Osteoblast (primary cell): ENCODE measurements at regions not wholly inside any gene's neighbourhood (a gene's known extent, or its start where the extent isn't known, plus 50 kb on each side); places are given as distances from the start of the nearest gene placed in this dataset.
"Not testable (repeated sequence)": the region's sequence is repeated elsewhere in the genome, so short reads cannot be mapped to it uniquely, and the experiment has no call there.

Experiments used
- DNase-seq: peaks from one replicate; pipeline ENCODE4 v3.0.0; 2011; ENCODE audit warnings: low spot score, mixed read lengths; ENCODE audit not compliant: insufficient read length; ENCODE audit errors: missing footprints
- H2AFZ ChIP-seq: 2 replicates; pipeline ENCODE4 v1.6.0; 2011; ENCODE audit warnings: mild to moderate bottlenecking, low read length
- H3K27ac ChIP-seq: 2 replicates; pipeline ENCODE4 v1.5.1; 2011; ENCODE audit warnings: mild to moderate bottlenecking, low read depth, low read length, moderate library complexity
- H3K27me3 ChIP-seq: 2 replicates; pipeline ENCODE4 v1.6.0; 2012; ENCODE audit warnings: mild to moderate bottlenecking, control low read depth, inconsistent platforms, low read length, moderate library complexity; ENCODE audit not compliant: insufficient read depth
- H3K36me3 ChIP-seq: 2 replicates; pipeline ENCODE4 v1.5.1; 2011; ENCODE audit warnings: mild to moderate bottlenecking, low read length, control low read depth, moderate library complexity; ENCODE audit not compliant: insufficient read depth
- H3K4me1 ChIP-seq: 2 replicates; pipeline ENCODE4 v1.5.1; 2011; ENCODE audit warnings: mild to moderate bottlenecking, low read length, control low read depth, moderate library complexity; ENCODE audit not compliant: insufficient read depth
- H3K4me2 ChIP-seq: 2 replicates; pipeline ENCODE4 v1.6.0; 2011; ENCODE audit warnings: mild to moderate bottlenecking, low read length; ENCODE audit not compliant: insufficient read depth
- H3K4me3 ChIP-seq: fragments of 200-600 bp; sonication (generic); 3 replicates; pipeline ENCODE4 v1.5.1; 2012; ENCODE audit warnings: mild to moderate bottlenecking, low read length, inconsistent platforms; ENCODE audit not compliant: insufficient read depth
- H3K79me2 ChIP-seq: 2 replicates; pipeline ENCODE4 v1.6.0; 2012; ENCODE audit warnings: mild to moderate bottlenecking, low read length, control low read depth, inconsistent platforms; ENCODE audit not compliant: insufficient read depth
- H3K9me3 ChIP-seq: 2 replicates; pipeline ENCODE4 v1.5.1; 2011; ENCODE audit warnings: low read depth, low read length, control low read depth
- H4K20me1 ChIP-seq: 2 replicates; pipeline ENCODE4 v1.6.0; 2012; ENCODE audit warnings: mild to moderate bottlenecking, low read length, control low read depth; ENCODE audit not compliant: insufficient read depth
- CTCF ChIP-seq: IDR thresholded peaks from 2 replicates; pipeline ENCODE4 v1.5.1; 2011; ENCODE audit warnings: mild to moderate bottlenecking, low read depth, low read length, moderate library complexity; ENCODE audit errors: extremely low read depth

- no peaks in the 10 kb centered on the region for H3K27me3 ChIP-seq
- H3K79me2 ChIP-seq: no peaks in the 10 kb centered on the region
- H4K20me1 ChIP-seq: no peaks in the 10 kb centered on the region
- TF ChIP-seq CTCF: no peak
- H3K27ac ChIP-seq: no peak overlapping the region
- H2AFZ ChIP-seq: no peak overlapping the region
- no peak overlapping the region for H3K4me2 ChIP-seq
- H3K4me3 ChIP-seq: no peak overlapping the region
- no peaks in the 10 kb centered on the region for H3K36me3 ChIP-seq
- H3K9me3 ChIP-seq: no peaks in the 10 kb centered on the region
- no peak for DNase-seq
- H3K4me1 ChIP-seq: no peaks in the 10 kb centered on the region
Measured at GRCh38 chr14:105664691-105665090, 138.3 kb downstream of the TMEM121 start.

- Histone ChIP-seq H3K27me3 (no peaks in the 10 kb centered on the region), H4K20me1 (no peaks in the 10 kb centered on the region), H3K4me3 (no peak overlapping the region), H3K4me2 (no peak overlapping the region), H3K79me2 (no peaks in the 10 kb centered on the region), H3K27ac (no peak overlapping the region), H3K4me1 (no peaks in the 10 kb centered on the region), H2AFZ (no peak overlapping the region), H3K36me3 (no peaks in the 10 kb centered on the region), H3K9me3 (no peaks in the 10 kb centered on the region)
- DNase-seq: peak; percentile 39
- no peak for TF ChIP-seq CTCF
Measured at GRCh38 chr14:105665247-105665950, 139.0 kb downstream of the TMEM121 start.

- DNase-seq: no peak
- Histone ChIP-seq H3K4me1 (no peaks in the 10 kb centered on the region), H3K79me2 (no peaks in the 10 kb centered on the region), H3K9me3 (no peaks in the 10 kb centered on the region), H3K27ac (no peak overlapping the region), H3K36me3 (no peaks in the 10 kb centered on the region), H3K4me2 (no peak overlapping the region), H3K4me3 (no peak overlapping the region), H4K20me1 (no peaks in the 10 kb centered on the region), H2AFZ (no peak overlapping the region), H3K27me3 (no peaks in the 10 kb centered on the region)
- no peak for TF ChIP-seq CTCF
Measured at GRCh38 chr14:105665951-105666277, 139.5 kb downstream of the TMEM121 start.

GRCh38 chr14:105666420-105666819 lies 140.0 kb downstream of the TMEM121 start:
- Histone ChIP-seq H3K27me3 (no peaks in the 10 kb centered on the region), H4K20me1 (no peaks in the 10 kb centered on the region), H2AFZ (no peak overlapping the region), H3K79me2 (no peaks in the 10 kb centered on the region), H3K4me2 (no peak overlapping the region), H3K36me3 (no peaks in the 10 kb centered on the region), H3K9me3 (no peaks in the 10 kb centered on the region), H3K4me3 (no peak overlapping the region), H3K27ac (no peak overlapping the region), H3K4me1 (no peaks in the 10 kb centered on the region)
- no peak for DNase-seq
- TF ChIP-seq CTCF: no peak

- DNase-seq, H3K79me2 ChIP-seq, H3K4me3 ChIP-seq, H3K4me1 ChIP-seq, H4K20me1 ChIP-seq, H3K27ac ChIP-seq, H3K27me3 ChIP-seq, H3K4me2 ChIP-seq, H3K36me3 ChIP-seq, H2AFZ ChIP-seq, H3K9me3 ChIP-seq: not testable (repeated sequence)
Measured at GRCh38 chr14:105666991-105667662, 140.7 kb downstream of the TMEM121 start.

- not testable (repeated sequence) for H3K27me3 ChIP-seq, H3K79me2 ChIP-seq, H2AFZ ChIP-seq, H3K4me2 ChIP-seq, H4K20me1 ChIP-seq, H3K4me3 ChIP-seq, H3K36me3 ChIP-seq, DNase-seq, H3K9me3 ChIP-seq, H3K27ac ChIP-seq, H3K4me1 ChIP-seq
Measured at GRCh38 chr14:105667663-105668020, 141.3 kb downstream of the TMEM121 start.
